HCT116 (cell line): ENCODE measurements at regions not wholly inside any gene's neighbourhood (a gene's known extent, or its start where the extent isn't known, plus 50 kb on each side); places are given as distances from the start of the nearest gene placed in this dataset.
A peak's percentile ranks its signal among the peaks of the same experiment; 100 is the strongest.

Experiments used
- ATAC-seq: fragments of 200-7000 bp; cut with Tn5 transposase; 2 replicates; pipeline ENCODE4 v1.9.1; 2020; ENCODE audit warnings: mild to moderate bottlenecking, moderate library complexity
- BruUV-seq: library from RNA; stranded (reverse); fragments of 400-500 nt; replicated peaks from 2 replicates; lab custom pipeline; 2021; lab: Mats Ljungman, UMichigan
- CTCF ChIA-PET: fragments of 300-600 bp; sonication (Branson Sonifier 250); formaldehyde crosslinking; loops from one replicate; lab custom pipeline; 2021; ENCODE audit warnings: antibody characterized with exemption; lab: Charles Lee
- POLR2A ChIA-PET: fragments of 300-600, 350-600 bp; sonication (Branson Sonifier 250); formaldehyde crosslinking; loops from one replicate; lab custom pipeline; 2021; ENCODE audit warnings: antibody characterized with exemption; lab: Charles Lee
- RAD21 ChIA-PET, 2 experiments: fragments of 300-600 bp; sonication (Branson Sonifier 250); formaldehyde crosslinking; loops; one replicate each; lab custom pipeline; 2023; ENCODE audit warnings: low total read pairs in 2 of 2; ENCODE audit not compliant: uncharacterized antibody in 2 of 2, unreplicated experiment in 2 of 2, low non-redundant PET in 1 of 2; lab: Charles Lee
- DNase-seq: peaks from one replicate; pipeline ENCODE4 v3.0.0-alpha.2; 2010; ENCODE audit warnings: low read depth, low spot score
- H2AFZ ChIP-seq: fragments of 200-600 bp; shearing (Covaris generic), sonication (generic); 2 replicates; pipeline ENCODE4 v1.6.1; 2017; ENCODE audit warnings: low read depth, mixed run types, mixed read lengths, antibody characterized with exemption, low read length; ENCODE audit not compliant: poor library complexity, severe bottlenecking
- H3K27ac ChIP-seq: 2 replicates; pipeline ENCODE4 v1.5.1; 2012; ENCODE audit warnings: low read depth, low read length
- H3K27me3 ChIP-seq: fragments of 200-600 bp; sonication (generic); 2 replicates; pipeline ENCODE4 v1.6.1; 2016; ENCODE audit warnings: mixed run types, low read length, mixed read lengths; ENCODE audit not compliant: insufficient read depth
- H3K36me3 ChIP-seq, 2 experiments: fragments of 200-500 bp in 1 of 2; fragments of 200-600 bp in 1 of 2; sonication (Bioruptor generic) in 1 of 2; sonication (generic) in 1 of 2; 2 replicates each; pipeline versions ENCODE4 v1.5.1 to v1.6.1; 2014 to 2016; ENCODE audit warnings: low read length in 2 of 2, inconsistent platforms in 1 of 2, mixed read lengths in 1 of 2, mixed run types in 1 of 2; ENCODE audit not compliant: insufficient read depth in 2 of 2, control insufficient read depth in 1 of 2
- H3K4me1 ChIP-seq, 2 experiments: fragments of 200-600 bp in 1 of 2; sonication (generic) in 1 of 2; 2 replicates each; pipeline versions ENCODE4 v1.5.1 to v1.6.1; 2012 to 2017; ENCODE audit warnings: low read length in 2 of 2, inconsistent platforms in 1 of 2, mild to moderate bottlenecking in 1 of 2, mixed read lengths in 1 of 2, mixed run types in 1 of 2, moderate library complexity in 1 of 2; ENCODE audit not compliant: insufficient read depth in 2 of 2, control insufficient read depth in 1 of 2
- H3K4me2 ChIP-seq: fragments of 200-600 bp; sonication (generic); 2 replicates; pipeline ENCODE4 v1.6.1; 2017; ENCODE audit warnings: mixed run types, low read length, mixed read lengths
- H3K4me3 ChIP-seq, 2 experiments: fragments of 200-600 bp in 1 of 2; sonication (generic) in 1 of 2; replicated peaks in 1 of 2; 2 replicates each; pipeline ENCODE4 v1.5.1; 2011 to 2016; ENCODE audit warnings: low read length in 2 of 2, control low read depth in 1 of 2, low read depth in 1 of 2, mild to moderate bottlenecking in 1 of 2, mixed read lengths in 1 of 2, mixed run types in 1 of 2
- H3K79me2 ChIP-seq: fragments of 200-600 bp; sonication (generic); 2 replicates; pipeline ENCODE4 v1.6.1; 2017; ENCODE audit warnings: mild to moderate bottlenecking, mixed run types, low read length, moderate library complexity, mixed read lengths; ENCODE audit not compliant: insufficient read depth
- H3K9ac ChIP-seq: fragments of 200-600 bp; sonication (generic); 2 replicates; pipeline ENCODE4 v1.6.1; 2016; ENCODE audit warnings: low read length, mixed read lengths
- H3K9me2 ChIP-seq: fragments of 200-600 bp; sonication (generic), shearing (Covaris generic); 2 replicates; pipeline ENCODE4 v1.6.1; 2017; ENCODE audit warnings: mixed run types, mild to moderate bottlenecking, moderate library complexity; ENCODE audit not compliant: insufficient read depth
- H3K9me3 ChIP-seq, 2 experiments: fragments of 200-500 bp in 1 of 2; fragments of 200-600 bp in 1 of 2; sonication (Bioruptor generic) in 1 of 2; sonication (generic) in 1 of 2; 2 replicates each; pipeline ENCODE4 v1.6.1; 2014 to 2017; ENCODE audit warnings: low read length in 2 of 2, mixed read lengths in 2 of 2, inconsistent platforms in 1 of 2, low read depth in 1 of 2, mild to moderate bottlenecking in 1 of 2, mixed run types in 1 of 2, moderate library complexity in 1 of 2; ENCODE audit not compliant: control insufficient read depth in 1 of 2, insufficient read depth in 1 of 2
- H4K20me1 ChIP-seq: fragments of 200-600 bp; sonication (generic), shearing (Covaris generic); 2 replicates; pipeline ENCODE4 v1.6.1; 2017; ENCODE audit warnings: mixed run types, mild to moderate bottlenecking, moderate library complexity; ENCODE audit not compliant: insufficient read depth
- CEBPB ChIP-seq: IDR thresholded peaks from 2 replicates; pipeline ENCODE4 v1.6.1; 2012; ENCODE audit warnings: low read depth
- CTCF ChIP-seq, 3 experiments: fragments of 200-600 bp in 1 of 3; sonication (generic) in 1 of 3; IDR thresholded peaks in 2 of 3; conservative IDR thresholded peaks in 1 of 3; 2 replicates each; pipeline ENCODE4 v1.5.1; 2012 to 2017; ENCODE audit warnings: low read depth in 2 of 3, low read length in 2 of 3, antibody characterized with exemption in 1 of 3, borderline replicate concordance in 1 of 3, control low read depth in 1 of 3, mild to moderate bottlenecking in 1 of 3, mixed read lengths in 1 of 3, mixed run types in 1 of 3, moderate library complexity in 1 of 3; ENCODE audit not compliant: insufficient read depth in 1 of 3
- EZH2 ChIP-seq: fragments of 200-600 bp; sonication (generic); IDR thresholded peaks from 2 replicates; pipeline ENCODE4 v1.6.1; 2017; ENCODE audit warnings: antibody characterized with exemption, mixed run types
- EZH2phosphoT487 ChIP-seq: fragments of 200-600 bp; IDR thresholded peaks from 2 replicates; pipeline ENCODE4 v1.6.1; 2018; ENCODE audit warnings: antibody characterized with exemption, borderline replicate concordance
- FOSL1 ChIP-seq: IDR thresholded peaks from 2 replicates; pipeline ENCODE4 v1.6.1; 2012; ENCODE audit warnings: low read depth
- RAD21 ChIP-seq: IDR thresholded peaks from 2 replicates; pipeline ENCODE4 v1.6.1; 2012; ENCODE audit warnings: low read depth, mild to moderate bottlenecking
- SP1 ChIP-seq: IDR thresholded peaks from 2 replicates; pipeline ENCODE4 v1.6.1; 2012; ENCODE audit warnings: low read depth
- SRF ChIP-seq: IDR thresholded peaks from 2 replicates; pipeline ENCODE4 v1.6.1; 2012; ENCODE audit warnings: low read depth
- YY1 ChIP-seq: IDR thresholded peaks from 2 replicates; pipeline ENCODE4 v1.6.1; 2011; ENCODE audit warnings: low read length, low read depth, moderate library complexity, mild to moderate bottlenecking; ENCODE audit not compliant: insufficient replicate concordance; ENCODE audit errors: extremely low read depth
- intact Hi-C: fragments of 100-400 bp; cut with micrococcal nuclease; formaldehyde crosslinking; loops from 2 replicates; pipeline ENCODE4 v1.10.0; 2022
- TF ChIP-seq, protein P1 (sequence below): IDR thresholded peaks from 2 replicates; pipeline ENCODE4 v1.6.1; 2011; ENCODE audit warnings: mild to moderate bottlenecking, low read length, moderate library complexity; ENCODE audit not compliant: insufficient replicate concordance; ENCODE audit errors: extremely low read depth

DNA sequence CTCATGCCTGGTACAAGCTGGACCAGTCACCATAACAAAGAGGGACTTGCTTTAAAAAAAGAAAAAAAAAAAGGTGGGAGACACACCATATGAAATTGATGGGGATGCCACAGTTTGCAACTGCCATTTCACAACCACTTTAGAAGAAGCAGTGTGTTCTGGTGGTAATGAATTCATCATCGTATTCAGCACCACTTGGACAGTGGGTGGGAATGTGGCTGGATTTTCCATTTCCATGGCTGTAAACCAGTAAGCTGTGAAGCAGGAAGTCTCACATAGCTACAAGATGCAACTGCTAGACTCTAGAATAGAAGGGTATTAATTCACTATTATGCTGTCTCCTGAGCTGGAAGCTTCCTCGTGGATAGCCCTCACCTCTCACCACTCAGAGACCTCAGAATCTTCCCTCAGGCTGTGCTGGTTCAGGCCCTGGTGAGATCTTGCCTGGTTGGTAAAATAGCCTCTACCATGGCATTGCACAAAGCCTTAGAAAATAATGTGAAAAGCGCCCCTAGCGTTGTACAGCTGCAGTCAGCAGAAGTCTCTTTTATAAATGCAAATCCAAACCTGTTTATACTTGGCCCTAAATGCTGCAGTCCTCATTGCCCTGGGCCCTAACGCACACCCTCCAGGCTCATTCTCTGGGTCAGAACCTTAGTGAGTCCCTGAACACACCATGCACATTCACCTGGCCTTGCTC, 150.7 kb downstream of the KCTD15 start:
- no peak overlapping the region for H3K27ac ChIP-seq
- DNase-seq: no peak
- no peaks in the 10 kb centered on the region for H3K36me3 ChIP-seq
- no peak overlapping the region for H3K4me2 ChIP-seq
- RAD21 ChIA-PET: interaction anchor here in 1 of 2 experiments (0.8 kb wide), 1 partner anchor 149 kb away, joined by 4 read pairs; no protein-coding TSS in a partner anchor
- no peaks in the 10 kb centered on the region for H4K20me1 ChIP-seq
- BruUV-seq: no TSS peak
- intact Hi-C loops: no loop called here
- peak; percentile 73 for ATAC-seq
- CTCF ChIA-PET: interaction anchor here (1.0 to 1.3 kb wide), 3 partner anchors 8 to 154 kb away, joined by 3 read pairs; no protein-coding TSS in a partner anchor
- POLR2A ChIA-PET: interaction anchor here (1.1 kb wide), 1 partner anchor 41 kb away, joined by 3 read pairs; no protein-coding TSS in a partner anchor
- no peak overlapping the region for H2AFZ ChIP-seq
- TF ChIP-seq RAD21: peak; percentile 13; the same call in 1 of the 2 replicates
- no peak for TF ChIP-seq EZH2
- TF ChIP-seq CTCF (IDR thresholded peaks at IDR 0.05 in 2 of 3, conservative IDR thresholded peaks at IDR 0.05 in 1 of 3; ENCODE audit: borderline replicate concordance in 1 of 3, insufficient read depth in 1 of 3, low read depth in 2 of 3, low read length in 2 of 3): peak; percentile 19 to 48 (median 40); a peak in 3 of 6 replicates
- no peaks in the 10 kb centered on the region for H3K9me3 ChIP-seq
- no peak overlapping the region for H3K4me3 ChIP-seq
- H3K79me2 ChIP-seq: no peaks in the 10 kb centered on the region
- no peaks in the 10 kb centered on the region for H3K9me2 ChIP-seq
- H3K9ac ChIP-seq: no peak overlapping the region
- no peaks in the 10 kb centered on the region for H3K27me3 ChIP-seq
- H3K4me1 ChIP-seq: no peaks in the 10 kb centered on the region

GRCh38 chr19:33948651-33949335, 152.1 kb downstream of the KCTD15 start:
- ChIA-PET POLR2A (no interaction called here), RAD21 (no interaction called here), CTCF (no interaction called here)
- BruUV-seq: no TSS peak
- H4K20me1 ChIP-seq: no peaks in the 10 kb centered on the region
- no peak overlapping the region for H3K9ac ChIP-seq
- no peak overlapping the region for H3K4me2 ChIP-seq
- no peaks in the 10 kb centered on the region for H3K4me1 ChIP-seq
- intact Hi-C loops: no loop called here
- no peaks in the 10 kb centered on the region for H3K79me2 ChIP-seq
- H3K27ac ChIP-seq: no peak overlapping the region
- H3K36me3 ChIP-seq: no peaks in the 10 kb centered on the region
- DNase-seq (no peak), ATAC-seq (no peak)
- no peaks in the 10 kb centered on the region for H3K9me2 ChIP-seq
- no peaks in the 10 kb centered on the region for H3K27me3 ChIP-seq
- H2AFZ ChIP-seq: no peak overlapping the region
- H3K4me3 ChIP-seq: no peak overlapping the region
- no peaks in the 10 kb centered on the region for H3K9me3 ChIP-seq
- TF ChIP-seq, protein P1, sequence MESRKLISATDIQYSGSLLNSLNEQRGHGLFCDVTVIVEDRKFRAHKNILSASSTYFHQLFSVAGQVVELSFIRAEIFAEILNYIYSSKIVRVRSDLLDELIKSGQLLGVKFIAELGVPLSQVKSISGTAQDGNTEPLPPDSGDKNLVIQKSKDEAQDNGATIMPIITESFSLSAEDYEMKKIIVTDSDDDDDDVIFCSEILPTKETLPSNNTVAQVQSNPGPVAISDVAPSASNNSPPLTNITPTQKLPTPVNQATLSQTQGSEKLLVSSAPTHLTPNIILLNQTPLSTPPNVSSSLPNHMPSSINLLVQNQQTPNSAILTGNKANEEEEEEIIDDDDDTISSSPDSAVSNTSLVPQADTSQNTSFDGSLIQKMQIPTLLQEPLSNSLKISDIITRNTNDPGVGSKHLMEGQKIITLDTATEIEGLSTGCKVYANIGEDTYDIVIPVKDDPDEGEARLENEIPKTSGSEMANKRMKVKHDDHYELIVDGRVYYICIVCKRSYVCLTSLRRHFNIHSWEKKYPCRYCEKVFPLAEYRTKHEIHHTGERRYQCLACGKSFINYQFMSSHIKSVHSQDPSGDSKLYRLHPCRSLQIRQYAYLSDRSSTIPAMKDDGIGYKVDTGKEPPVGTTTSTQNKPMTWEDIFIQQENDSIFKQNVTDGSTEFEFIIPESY: no peak
- TF ChIP-seq FOSL1 (no peak), CTCF (IDR thresholded peaks at IDR 0.05 in 2 of 3, conservative IDR thresholded peaks at IDR 0.05 in 1 of 3; ENCODE audit: borderline replicate concordance in 1 of 3, insufficient read depth in 1 of 3, low read depth in 2 of 3, low read length in 2 of 3) (no peak), EZH2phosphoT487 (no peak), YY1 (no peak), SP1 (no peak), EZH2 (no peak), CEBPB (no peak), SRF (no peak)
